C4-2B (cell line): ENCODE measurements at regions not wholly inside any gene's neighbourhood (a gene's known extent, or its start where the extent isn't known, plus 50 kb on each side); places are given as distances from the start of the nearest gene placed in this dataset.

Experiments used
- H3K27ac ChIP-seq: fragments of 450-650 bp; 2 replicates; pipeline ENCODE4 v1.5.1; 2017
- ZFX ChIP-seq: fragments of 450-650 bp; IDR thresholded peaks from 2 replicates; pipeline ENCODE4 v1.6.1; 2017
- TF ChIP-seq, protein P1 (sequence below): fragments of 450-650 bp; conservative IDR thresholded peaks from 2 replicates; pipeline ENCODE4 v1.5.1; 2017; ENCODE audit warnings: mild to moderate bottlenecking

DNA sequence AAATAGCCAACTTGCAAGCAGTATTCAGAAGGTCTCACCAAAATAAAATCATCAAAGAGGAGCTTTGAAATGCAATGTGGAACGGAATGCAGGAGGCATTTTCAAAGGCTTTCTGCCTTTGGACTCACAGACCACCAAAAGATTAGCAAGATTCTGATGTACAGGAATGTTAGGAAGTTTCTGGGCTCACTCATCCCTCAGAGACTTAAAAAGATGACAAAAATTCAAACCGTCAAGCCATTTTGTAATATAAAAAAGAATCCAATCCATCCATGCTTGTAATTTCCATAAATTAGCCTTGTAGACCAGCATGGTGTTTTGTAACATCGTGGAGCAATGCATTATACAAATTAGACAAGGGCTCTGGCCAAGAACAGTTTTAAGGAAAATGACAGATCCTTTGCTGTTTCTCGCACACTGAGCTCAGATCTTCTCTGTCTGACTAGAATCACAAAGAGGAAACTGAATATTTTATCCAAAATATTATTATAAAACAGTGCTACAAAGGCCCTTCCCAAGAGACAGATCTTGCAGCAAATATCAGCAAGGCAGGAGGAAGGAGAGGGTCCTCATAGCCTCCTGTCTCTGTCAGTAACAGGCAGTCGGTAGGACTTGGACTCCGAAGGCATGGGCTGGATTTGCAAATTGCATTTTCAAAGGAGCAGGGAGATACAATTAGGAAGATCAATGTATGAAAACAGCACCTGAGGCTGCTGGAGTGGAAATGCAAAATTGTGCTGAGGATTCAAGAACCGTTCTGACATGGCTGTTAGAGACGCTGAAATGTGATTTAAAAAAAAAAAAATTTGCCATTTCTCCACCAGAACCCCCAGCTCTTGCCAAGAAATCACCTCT is 57.4 kb upstream of the NRP1 start:
- H3K27ac ChIP-seq = no peak overlapping the region
- TF ChIP-seq ZFX = no peak
- TF ChIP-seq, protein P1, sequence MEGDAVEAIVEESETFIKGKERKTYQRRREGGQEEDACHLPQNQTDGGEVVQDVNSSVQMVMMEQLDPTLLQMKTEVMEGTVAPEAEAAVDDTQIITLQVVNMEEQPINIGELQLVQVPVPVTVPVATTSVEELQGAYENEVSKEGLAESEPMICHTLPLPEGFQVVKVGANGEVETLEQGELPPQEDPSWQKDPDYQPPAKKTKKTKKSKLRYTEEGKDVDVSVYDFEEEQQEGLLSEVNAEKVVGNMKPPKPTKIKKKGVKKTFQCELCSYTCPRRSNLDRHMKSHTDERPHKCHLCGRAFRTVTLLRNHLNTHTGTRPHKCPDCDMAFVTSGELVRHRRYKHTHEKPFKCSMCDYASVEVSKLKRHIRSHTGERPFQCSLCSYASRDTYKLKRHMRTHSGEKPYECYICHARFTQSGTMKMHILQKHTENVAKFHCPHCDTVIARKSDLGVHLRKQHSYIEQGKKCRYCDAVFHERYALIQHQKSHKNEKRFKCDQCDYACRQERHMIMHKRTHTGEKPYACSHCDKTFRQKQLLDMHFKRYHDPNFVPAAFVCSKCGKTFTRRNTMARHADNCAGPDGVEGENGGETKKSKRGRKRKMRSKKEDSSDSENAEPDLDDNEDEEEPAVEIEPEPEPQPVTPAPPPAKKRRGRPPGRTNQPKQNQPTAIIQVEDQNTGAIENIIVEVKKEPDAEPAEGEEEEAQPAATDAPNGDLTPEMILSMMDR = no peak

DNA sequence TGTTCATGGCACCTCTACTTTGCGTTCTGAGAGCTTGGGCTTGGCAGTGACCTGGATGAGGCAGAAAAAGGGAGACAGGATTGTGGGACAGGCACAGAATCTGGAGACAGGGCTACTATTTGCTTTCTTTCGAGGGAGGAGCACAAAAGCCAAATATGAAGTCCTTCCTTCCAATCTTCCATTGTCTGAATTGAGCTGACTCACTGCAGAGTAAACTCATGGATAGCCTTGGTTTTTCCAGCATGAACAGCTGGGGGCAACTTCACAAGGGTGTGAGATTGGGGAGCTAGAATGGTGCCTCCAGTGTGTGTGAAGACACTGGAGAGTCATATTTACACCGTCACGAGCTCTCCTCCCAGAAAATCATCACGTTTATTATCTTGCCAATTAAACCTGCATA is 55.6 kb upstream of the NRP1 start:
- no peak for TF ChIP-seq ZFX
- TF ChIP-seq, protein P1 = no peak
- H3K27ac ChIP-seq = no peak overlapping the region

DNA sequence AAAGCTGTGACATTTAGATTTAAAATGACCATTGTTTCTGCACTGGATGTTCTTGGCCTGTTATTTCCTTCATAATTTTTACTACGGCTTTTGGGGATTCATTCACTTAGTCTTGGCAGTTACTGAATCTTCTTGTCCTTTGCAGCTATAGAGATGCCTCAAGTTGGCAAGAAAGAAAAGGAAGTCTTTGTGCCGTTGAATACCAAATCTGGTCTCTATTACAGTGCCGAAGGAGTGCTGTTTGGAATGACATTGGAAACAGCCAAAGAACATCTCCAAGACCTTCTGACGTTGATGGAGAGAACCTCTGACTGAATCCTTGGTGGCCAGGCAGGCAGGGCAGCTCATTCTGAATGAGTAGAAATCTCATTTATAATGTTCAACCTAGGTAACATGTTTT is 54.3 kb upstream of the NRP1 start:
- TF ChIP-seq, protein P1 = no peak
- TF ChIP-seq ZFX = no peak
- no peak overlapping the region for H3K27ac ChIP-seq

DNA sequence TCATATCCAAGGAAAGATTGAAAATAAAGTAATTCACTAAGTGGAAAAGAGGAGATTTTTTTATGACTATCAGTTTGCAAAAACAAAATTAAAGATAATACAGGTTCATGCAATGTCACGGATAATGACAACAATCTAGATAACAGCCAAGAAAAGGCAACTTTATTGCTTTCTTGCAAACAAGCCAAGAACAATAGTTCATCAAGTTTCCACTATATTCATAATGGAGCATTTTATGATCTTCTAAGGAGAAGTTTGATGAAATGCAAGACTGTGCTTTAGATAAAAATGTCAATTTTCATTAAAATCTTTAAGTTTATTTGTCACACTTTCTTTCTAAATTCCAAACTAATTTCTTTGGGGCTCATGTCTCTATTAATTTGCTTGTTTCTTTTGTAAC is 53.9 kb upstream of the NRP1 start:
- no peak for TF ChIP-seq ZFX
- TF ChIP-seq, protein P1 = no peak

DNA sequence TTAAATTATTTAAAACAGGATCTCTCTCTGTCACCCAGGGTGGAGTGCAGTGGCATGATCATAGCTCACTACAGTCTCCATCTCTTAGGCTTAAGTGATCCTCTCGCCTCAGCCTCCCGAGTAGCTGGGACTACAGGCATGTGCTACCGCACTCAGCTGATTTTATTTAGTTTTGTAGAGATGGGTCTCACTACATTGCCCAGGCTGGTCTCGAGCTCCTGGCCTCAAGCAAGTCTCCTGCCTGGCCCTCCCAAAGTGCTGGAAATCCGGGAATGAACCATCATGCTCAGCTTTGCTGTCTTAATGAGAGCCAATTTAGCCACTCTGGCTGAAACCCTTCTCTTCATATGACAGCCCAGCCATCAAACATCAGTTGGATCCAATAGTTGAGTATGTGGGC is 53.3 kb upstream of the NRP1 start:
- H3K27ac ChIP-seq = no peak overlapping the region
- TF ChIP-seq ZFX = no peak
- TF ChIP-seq, protein P1 = no peak

More for the DNA sequence above, 53.9 kb upstream of the NRP1 start:
- no peak overlapping the region for H3K27ac ChIP-seq

DNA sequence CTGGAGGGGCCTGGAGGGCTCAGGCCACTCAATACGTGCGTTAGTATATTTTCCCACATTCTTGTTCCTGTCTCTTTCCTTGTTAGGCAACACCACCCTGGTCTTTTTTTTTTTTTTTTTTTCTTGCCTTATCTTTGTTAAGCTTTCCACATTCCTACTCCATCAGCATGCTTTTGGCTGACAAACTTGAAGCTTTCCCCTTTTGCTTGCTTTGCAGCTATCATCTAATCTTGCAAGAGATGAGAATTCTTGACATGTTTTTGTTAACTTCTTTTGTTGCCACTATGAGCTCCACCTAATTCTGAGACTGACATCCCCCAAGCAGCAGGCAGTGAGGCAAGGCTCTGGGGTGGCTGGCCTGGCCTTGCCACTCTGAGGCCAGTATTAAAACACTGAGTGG is 52.5 kb upstream of the NRP1 start:
- TF ChIP-seq, protein P1 = no peak
- no peak for TF ChIP-seq ZFX
- no peak overlapping the region for H3K27ac ChIP-seq

DNA sequence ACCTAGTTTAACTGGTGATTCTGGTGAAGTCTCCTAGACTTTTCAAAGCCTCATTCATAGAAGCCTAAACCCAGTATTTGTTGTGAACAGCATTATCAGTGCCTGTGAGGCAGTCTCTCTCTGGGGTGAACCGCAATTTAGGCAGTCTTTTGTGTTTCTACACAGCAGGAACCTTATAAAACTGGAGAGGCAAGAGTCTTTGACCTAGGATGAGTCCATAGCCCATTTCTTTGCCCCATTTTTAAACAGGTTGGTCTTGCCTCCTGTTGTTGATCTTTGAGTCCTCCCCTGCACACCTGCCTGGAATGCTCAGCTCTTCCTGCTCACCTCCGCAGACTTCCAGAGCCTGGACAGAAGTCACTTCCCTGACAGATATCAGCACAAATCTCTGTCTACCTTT is 51.2 kb upstream of the NRP1 start:
- TF ChIP-seq, protein P1 = no peak
- TF ChIP-seq ZFX = no peak
- H3K27ac ChIP-seq = no peak overlapping the region
